ENCODE measurements at regions not wholly inside any gene's neighbourhood (a gene's known extent, or its start where the extent isn't known, plus 50 kb on each side); places are given as distances from the start of the nearest gene placed in this dataset.

- TF ChIP-seq POLR2AphosphoS5 (IDR thresholded peaks at IDR 0.05; ENCODE audit: low read depth, low read length) (no peak), CTCF (IDR thresholded peaks at IDR 0.05) (no peak), ELF1 (IDR thresholded peaks at IDR 0.05) (no peak)
- TF ChIP-seq, protein P1, sequence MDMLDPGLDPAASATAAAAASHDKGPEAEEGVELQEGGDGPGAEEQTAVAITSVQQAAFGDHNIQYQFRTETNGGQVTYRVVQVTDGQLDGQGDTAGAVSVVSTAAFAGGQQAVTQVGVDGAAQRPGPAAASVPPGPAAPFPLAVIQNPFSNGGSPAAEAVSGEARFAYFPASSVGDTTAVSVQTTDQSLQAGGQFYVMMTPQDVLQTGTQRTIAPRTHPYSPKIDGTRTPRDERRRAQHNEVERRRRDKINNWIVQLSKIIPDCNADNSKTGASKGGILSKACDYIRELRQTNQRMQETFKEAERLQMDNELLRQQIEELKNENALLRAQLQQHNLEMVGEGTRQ (IDR thresholded peaks at IDR 0.05; ENCODE audit: borderline replicate concordance, low read depth, low read length) = no peak
Observed at GRCh38 chr10:62578301-62578700, 204.1 kb downstream of the ZNF365 start.

Data from SK-N-SH (cell line).